Hematopoietic multipotent progenitor cell treated with erythropoietin and hydrocortisone succinate and interleukin-3 and kit ligand, for 15 days (in vitro differentiated cells): ENCODE measurements at regions not wholly inside any gene's neighbourhood (a gene's known extent, or its start where the extent isn't known, plus 50 kb on each side); places are given as distances from the start of the nearest gene placed in this dataset.

Experiments
- DNase-seq: peaks from one replicate; pipeline ENCODE4 v3.0.0-alpha.2; 2015; ENCODE audit warnings: low spot score

DNA sequence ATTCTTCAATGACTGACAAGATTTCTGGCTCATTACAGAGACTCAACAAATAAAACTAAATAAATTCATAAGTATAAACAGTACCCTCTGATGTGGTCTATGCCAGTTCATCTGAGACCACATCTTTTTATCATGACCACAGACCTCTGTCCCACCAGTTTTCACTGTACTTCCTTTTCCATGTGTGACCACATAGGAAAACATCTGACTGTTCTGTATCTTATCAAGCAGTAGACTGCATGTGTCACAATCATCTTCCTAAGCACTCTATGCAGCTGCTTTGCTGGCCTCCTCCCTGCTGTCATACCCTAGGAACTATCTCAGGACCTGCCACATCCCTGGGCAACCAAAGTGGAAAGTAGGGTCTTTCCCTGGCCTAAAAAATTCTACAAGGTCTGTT lies 205.0 kb upstream of the ZNF462 start:
- DNase-seq: no peak

DNA sequence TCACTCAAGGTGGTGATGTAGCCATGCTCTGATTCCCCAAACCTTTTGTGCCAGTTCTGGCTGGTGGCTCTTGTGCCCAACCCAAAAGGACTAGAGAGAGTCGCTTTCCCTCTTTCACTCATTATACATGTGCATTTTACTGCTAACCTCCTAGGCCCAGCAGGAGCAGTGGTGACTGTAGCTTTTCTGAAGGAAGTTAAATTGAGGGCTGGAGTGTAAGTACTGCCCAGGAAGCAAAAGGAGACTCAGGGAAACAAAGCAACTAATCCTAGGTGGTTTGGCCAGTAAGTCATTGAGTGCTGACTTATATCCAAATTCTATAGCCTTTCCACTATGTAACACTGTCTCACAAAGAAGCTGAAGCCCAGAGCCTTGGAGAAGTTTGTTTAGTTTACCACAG lies 194.4 kb upstream of the ZNF462 start:
- no peak for DNase-seq

DNA sequence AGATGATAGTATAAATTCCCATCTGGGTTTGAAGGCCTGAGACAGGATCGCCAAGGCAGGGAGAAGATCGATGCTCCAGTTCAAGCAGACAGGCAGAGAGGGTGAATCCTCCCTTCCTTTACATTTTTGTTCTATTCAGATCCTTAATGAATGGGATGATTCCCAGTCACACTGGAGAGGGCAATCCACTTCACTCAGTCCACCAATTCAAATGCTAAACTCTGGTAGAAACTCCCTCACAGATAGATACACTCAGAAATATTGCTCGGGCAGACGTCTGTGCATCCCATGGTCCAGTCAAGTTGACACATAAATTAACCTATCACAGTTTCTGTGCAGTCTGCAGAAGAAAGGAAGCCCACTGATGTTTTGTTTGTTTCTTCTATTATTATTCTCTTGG lies 193.1 kb upstream of the ZNF462 start:
- DNase-seq: no peak

DNA sequence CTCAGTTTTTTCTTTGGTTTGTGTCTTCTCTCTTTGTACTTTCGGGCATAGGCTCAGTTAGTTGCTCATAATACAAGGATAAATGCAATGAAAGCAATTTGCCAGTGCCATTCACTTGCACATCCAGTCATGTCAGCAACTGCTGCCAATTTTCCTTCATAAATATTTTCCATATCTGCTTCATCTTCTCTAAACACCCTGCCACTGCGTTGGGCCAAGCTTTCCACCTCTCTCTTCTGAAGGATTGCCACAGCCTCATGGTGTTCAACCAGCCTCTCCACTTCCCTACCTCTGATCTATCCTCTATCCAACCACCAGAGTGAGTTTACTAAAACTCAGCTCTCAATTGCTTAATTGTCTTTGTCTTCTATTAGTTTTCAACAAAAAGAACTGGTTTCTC lies 192.5 kb upstream of the ZNF462 start:
- DNase-seq: no peak

DNA sequence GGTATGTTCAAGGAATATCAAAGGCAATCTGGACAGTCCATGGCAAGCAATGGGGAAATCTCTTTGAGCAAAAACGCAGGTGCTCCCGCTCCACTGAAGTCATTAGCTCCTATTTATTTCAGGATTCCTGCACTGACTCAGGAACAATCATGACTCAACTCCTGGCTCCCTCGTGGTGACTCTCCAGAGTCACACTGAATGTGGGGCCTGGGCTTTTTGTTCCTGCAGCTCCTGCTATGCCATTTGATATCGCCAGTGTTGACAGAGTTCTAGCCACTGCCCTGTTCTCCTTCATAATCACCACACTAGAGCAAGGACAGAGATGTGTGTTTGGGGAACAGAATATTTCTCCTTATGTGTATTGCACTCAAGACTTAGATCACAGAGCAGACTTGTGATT lies 187.2 kb upstream of the ZNF462 start:
- DNase-seq: no peak

DNA sequence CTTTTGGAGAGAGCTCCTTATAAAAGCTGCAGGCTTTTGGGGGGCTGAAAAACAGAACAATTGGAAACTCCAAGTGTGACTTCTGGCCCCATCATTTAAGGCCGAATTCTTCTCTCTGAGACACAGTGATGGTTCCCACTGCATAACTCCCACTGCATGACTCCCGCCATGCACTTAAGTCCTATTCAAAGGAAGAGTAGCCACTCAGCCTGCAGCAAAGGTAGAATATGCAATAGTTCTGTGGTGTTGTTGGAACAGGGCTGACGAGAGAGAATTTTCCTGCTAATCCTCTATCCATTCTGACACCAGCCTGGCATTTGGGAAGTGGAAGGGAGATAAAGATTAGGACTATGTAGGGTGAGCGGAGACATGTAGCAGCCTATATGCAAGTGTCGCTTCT lies 185.6 kb upstream of the ZNF462 start:
- DNase-seq: no peak

DNA sequence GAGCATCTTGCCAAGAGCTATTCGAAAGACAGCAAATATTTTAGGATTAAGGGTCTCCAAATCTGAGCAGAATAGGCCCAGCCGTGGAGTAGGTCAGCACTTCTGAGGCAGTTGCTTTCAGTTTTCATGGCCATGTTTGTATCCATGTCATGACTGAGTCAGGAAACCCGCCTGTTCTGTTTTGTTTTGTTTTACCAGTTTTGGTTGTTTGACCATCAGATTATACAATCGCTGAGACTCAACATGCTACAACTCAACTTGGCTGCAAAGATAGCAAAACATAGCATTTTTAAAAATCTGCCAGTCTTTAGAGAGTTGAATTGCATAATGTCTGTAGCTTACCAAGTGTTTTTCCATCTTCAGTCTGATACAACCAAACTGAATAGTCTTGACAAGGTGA lies 185.1 kb upstream of the ZNF462 start:
- DNase-seq: no peak

DNA sequence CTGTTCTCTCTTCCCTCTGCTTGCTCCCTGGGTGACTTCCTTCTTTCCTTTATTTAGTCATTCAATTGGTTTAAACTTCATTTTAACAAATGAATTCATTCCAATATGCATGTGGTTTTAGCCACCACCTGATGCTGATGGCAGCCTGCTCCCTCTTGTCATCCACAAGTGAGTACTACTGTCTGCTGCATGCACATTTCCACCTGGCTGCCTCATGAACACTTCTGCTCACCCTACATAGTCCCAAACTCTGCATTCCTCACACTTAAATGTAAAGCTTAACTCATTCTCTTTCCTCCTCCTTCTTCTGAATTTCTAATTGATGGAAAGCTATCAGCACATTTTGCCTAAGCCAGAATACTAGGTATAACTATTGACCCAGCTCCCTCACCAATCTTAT lies 184.7 kb upstream of the ZNF462 start:
- DNase-seq: no peak

DNA sequence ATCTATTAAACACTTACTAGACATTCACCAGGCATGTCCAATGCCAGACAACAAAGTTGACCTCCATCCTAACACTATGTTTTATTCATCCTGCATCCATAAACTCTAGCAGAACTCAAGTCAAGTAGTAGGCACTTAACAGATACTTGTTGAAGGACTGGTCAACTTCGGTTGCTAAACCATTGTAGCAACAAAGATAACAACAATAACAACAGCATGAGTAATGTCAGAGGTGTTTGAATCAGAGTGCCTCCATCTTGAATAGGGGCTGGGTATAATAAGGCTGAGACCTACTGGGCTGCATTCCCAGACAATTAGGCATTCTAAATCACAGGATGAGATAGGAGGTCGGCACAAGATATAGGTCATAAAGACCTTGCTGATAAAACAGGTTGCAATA lies 180.5 kb upstream of the ZNF462 start:
- DNase-seq: no peak

DNA sequence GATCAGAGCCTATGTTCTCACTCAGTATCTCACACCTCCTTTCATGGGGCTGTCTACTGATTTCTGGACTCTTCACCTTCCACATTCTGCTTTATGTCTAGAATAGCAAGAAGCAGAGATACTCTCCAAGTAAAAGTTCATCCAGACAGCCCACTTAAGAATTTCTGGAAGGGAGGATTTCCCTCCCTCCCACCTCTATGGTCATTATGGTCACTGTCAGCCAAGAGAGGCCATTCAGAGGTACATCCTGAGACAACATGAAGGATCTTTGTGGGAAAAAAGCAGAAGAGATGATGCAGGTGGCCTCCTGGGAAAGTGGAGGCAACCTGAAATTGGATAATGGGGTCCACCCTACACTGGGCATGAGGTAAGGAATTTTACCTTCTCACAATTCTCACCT lies 179.5 kb upstream of the ZNF462 start:
- no peak for DNase-seq

DNA sequence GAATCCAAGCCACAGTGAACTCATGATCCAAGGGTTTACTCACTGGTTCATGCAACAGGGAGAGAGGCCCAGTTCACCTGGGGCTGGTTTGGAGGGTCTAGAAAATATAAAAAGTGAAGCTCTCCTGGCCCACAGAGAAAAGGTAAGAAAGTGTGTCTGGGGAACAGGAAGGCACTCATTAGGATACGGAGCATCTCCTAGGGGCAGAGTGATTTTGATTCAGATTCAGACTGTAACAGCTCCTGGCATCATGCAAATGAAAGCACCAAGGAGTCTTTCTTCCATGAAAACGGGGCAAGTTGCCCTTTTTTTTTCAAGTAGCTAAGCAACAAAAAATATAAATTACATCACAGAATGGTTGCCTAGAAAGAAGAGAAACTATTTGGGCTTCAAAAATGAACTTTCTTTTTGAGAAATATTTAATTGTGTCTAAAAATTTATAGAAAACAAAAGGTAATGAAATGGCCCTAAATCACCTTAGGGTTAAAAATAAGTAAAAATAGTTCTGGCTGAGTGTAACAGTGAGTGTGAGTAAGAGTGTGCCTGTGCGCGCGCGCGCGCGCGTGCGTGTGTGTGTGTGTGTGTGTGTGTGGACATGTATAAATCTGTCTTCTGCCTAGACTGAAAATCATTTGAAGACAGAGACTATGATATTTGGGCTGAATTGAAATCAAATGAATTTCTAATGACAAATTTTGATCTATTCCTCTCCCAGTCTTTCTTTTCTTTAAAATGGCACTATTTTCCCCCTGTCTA lies 177.8 kb upstream of the ZNF462 start:
- no peak for DNase-seq

DNA sequence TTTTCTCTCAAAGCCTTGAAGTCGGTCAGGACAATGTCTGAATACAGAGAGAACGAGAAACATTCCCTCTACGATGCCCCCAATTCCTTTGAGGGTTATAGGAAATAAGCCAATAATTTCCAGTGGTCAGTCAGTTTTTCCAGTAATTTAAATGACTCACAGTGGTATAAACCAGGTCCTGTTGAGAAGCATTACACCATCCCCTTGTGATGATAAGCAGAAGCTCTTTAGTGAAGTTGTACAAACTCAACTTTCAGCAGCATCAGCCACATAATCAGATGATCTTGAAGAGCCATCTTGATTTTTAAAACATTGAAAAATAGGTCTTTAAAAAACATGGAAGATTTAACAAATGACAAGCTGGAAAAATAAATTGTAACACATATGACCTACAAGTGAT lies 173.9 kb upstream of the ZNF462 start:
- DNase-seq: no peak

DNA sequence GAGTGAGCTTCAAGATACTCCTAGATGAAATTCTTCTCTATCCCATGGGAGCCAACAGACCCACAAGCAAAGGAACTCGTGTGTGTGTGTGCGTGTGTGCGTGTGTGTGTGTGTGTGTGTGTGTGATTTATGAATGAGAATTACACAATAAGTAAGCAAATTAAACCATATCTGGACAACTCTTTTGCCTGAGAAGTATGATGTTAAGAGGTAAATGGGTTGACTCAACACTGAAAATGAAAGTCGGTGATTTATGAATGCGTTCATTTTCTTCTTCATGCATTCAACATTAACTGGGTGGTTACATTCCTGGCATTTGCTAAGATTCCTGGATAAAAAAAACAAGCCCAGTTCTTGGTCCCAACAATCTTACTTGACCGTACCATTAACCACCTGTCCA lies 171.3 kb upstream of the ZNF462 start:
- no peak for DNase-seq

DNA sequence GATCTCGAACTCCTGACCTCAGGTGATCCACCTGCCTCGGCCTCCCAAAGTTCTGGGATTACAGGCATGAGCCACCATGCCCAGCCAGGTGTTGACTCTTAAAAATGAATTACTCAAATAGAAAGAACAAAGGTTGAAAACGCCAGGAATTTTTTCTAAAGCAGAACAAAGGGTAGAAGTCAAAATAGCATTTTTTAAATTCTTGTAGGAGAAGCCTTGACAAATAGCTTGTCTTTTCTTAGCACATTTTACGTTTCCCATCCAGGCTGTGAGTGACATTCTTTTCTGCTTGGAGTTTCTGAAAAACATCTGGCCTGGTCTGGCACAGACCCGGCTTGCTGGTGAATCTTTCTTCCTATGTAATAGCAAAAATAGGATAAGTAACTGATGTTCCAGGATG lies 169.4 kb upstream of the ZNF462 start:
- DNase-seq: no peak

DNA sequence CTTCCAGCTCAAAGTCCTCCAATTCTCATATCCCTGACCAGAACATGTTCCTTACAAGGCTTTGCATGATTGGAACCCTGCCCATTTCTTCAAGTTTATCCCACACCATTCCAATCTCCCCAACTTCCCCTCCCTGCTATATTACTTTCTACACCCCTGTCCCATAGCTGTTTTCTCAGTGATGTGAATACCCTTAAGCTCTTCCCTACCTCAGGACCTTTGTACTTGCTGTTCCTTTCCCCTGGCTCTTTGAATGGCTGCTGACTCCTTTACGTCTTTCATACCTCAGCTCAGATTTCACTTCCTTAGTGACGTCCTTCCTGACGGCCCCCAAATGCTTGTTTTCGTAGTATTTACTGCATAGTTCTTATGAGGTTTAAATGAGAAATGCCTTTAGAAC lies 166.2 kb upstream of the ZNF462 start:
- DNase-seq: no peak

DNA sequence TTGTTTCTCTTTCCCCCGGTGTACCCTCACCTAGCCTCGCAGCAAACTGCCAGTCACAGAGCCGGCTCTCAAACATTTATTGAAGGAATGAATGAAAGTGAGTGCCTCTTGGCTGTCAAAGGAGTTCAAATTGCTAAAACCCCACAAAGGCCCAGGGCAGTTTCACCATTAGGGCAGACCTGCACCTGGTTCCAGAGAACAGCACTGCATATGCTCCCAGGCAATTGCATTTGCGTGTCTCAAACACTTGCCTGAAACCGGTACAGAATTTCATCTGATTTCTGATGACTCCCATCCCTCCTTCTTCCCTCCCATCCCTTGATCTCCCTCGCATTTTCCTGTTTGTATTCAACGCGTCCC lies 165.6 kb upstream of the ZNF462 start:
- no peak for DNase-seq

DNA sequence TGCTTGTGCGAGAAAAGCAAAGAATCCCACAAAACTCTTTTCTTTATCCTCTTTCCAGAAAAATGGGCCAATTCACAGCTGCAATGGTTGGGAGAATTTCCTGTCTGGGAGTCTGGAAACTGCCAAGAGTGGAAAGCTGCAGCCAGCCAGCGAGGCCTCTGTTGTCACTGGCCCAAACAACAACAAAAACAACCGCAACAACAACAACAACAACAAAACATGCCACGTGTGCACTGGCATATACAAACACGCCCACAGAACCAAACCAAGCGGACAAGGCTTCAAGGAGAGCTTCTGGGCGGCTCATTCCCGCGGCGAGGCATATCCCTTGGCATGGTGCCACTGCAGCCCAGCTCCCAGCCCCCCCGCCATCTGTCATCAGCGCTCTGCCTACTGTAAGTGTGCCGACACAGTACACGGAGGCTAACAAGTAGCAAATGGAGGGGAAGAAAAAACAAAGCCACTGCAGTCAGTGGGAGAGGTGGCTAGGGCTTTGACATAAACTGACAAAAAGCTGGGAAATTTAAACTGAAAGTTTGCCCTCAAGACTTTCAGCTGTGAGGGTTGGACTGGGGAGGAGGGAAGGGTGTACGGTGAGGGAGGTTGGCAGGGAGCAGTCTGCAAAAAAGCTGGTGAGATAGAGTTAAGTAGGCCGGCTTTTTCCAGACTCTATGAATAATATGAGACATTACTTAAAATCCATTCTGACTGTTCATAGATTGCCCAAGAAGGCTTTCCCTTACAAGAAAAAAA lies 165.0 kb upstream of the ZNF462 start:
- no peak for DNase-seq

DNA sequence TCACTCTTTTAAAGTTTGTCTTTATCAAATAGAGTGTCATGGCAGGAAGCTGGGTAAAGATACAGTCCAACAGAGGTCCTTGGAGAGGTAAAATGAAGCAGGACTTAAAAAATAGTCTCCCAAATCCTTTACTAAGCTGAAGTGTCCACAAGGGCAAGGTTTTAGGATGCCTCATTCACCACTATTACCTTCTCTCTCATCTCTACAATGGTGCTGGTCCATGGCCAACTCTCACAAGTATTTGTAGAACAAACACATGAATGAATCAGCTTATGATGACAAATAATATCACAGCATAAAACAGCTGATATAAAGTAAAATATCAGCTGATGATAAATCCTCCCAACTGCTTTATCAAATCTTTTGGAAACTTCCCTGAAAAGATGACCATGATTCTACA lies 162.3 kb upstream of the ZNF462 start:
- no peak for DNase-seq

DNA sequence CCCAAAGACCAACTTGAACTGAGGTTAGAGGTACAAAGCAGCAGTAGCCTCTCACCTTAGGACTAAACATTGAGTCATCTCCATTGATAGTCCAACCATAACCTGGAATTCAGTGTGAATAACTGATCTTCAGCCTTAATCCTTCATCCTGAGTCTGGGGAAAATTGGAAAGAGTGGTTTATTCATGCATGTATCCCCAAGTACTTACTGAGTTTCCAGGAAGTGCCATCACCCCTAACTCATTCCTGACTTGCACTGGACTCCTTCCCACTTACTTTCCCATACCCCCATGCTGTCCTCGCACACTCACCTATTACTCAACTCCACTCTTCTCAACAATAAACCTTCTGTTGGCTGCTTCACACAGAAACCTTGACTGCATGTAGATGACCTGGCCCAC lies 161.4 kb upstream of the ZNF462 start:
- DNase-seq: no peak

DNA sequence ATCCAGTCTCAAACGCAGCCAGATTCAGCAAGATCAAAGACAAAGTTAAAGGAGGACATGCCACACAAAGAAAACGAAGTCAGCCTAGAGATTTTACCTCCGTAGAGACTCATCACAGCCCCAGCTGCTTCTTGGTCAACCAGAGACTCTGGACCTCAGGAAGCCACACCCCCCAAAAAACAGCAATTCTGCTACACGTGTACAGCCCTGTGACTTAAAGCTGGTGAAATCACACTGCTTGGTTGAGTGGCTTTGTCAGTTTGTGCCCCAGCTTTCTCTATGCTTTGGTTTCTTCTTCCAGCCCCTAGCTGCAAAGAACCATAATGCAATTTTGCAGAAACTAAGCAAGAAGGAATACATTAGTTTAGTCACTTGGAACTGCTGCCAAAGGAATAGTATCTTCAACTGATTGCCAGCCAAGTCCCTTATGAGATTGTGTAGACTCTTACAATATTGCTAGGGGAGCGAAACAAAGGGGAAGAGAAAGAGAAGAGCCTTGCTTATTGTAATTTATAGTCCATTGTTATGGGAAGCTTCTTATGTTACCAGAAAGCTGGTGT lies 158.8 kb upstream of the ZNF462 start:
- DNase-seq: no peak

DNA sequence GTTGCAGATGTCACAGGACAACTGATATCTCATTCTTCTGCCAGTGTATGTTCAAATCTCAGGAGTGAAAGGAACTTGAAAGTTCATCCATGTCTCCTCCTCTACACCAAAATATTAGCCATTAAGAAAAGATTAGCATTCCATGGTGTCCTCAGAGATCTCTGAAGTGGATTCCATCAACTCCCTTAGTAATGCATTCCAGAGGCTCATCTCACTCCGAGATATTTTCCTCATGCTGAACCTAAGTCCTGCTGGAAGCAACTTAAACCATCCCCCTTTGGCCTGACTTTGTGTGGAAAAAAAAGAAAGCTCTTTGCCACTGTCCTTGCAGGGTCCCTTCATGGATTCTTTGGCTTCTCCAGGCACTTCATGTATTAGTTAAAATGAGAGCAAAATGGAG lies 155.7 kb upstream of the ZNF462 start:
- DNase-seq: no peak

DNA sequence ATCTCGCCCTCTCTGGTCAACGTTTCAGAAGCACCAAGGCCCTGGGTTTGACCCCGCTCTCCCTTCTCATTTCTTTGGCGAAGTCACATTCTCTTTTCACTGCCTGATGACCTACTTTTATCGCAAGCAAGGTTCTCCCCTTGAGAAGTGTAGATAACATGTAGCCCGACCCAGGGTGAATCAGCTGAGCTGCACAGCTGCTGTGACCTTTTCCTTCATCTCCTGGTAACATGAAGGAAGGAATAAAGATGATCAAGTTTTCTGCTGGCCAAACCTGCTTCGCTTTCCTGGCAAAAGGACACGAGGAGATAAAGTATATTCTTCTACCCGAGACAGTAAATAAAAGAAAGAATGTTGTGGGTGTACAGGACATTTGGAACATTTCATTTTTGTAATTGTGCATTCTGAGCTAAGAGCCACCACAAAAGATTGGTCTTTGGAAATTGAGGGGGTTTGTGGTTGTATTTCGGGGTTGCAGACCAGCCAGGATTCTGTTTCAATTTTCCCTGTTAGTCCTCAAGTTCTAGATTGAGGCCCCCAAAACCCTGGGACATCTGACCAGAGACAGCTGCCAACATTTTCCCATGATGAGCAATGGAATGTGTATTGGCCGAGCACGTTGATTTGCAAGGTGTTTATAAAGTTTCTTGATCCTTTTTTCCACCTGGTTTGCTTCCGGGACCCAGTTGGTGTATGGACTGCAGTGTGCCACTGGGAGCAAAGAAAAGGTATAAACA lies 155.1 kb upstream of the ZNF462 start:
- DNase-seq: no peak
